Panc1 (cell line): ENCODE measurements at regions not wholly inside any gene's neighbourhood (a gene's known extent, or its start where the extent isn't known, plus 50 kb on each side); places are given as distances from the start of the nearest gene placed in this dataset.

ENCODE experiments used
- POLR2AphosphoS5 ChIP-seq: IDR thresholded peaks from 2 replicates; pipeline ENCODE4 v1.6.1; 2012; ENCODE audit warnings: mild to moderate bottlenecking, low read depth, low read length, moderate library complexity
- SIN3A ChIP-seq: IDR thresholded peaks from 2 replicates; pipeline ENCODE4 v1.6.1; 2012; ENCODE audit warnings: low read depth, mild to moderate bottlenecking, low read length, moderate library complexity, borderline replicate concordance; ENCODE audit not compliant: insufficient read depth

DNA sequence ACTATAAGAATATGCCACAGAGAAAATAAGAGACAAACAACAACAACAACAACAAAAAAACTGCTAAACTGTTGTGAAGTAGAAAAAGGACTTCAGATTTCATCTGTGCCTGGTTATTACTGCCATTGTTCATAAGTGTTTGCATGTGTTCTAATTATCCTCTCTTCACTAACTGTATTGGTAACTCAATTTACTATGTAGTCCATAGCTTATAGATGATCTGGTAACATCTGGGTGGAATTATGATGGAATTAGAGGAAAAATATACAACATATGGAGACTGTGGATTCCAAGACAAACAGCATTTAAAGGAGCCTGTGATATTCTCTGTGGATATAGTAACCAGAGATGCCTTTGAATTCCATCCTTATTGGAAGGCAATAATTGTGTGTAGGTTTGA, 1891.5 kb upstream of the PIK3C3 start:
- TF ChIP-seq SIN3A (no peak), POLR2AphosphoS5 (no peak)
